ENCODE measurements at regions not wholly inside any gene's neighbourhood (a gene's known extent, or its start where the extent isn't known, plus 50 kb on each side); places are given as distances from the start of the nearest gene placed in this dataset.

- no peak overlapping the region for H2AK9ac ChIP-seq (replicated peaks; ENCODE audit: low read depth, low read length, poor library complexity)
- no peak overlapping the region for H2AK5ac ChIP-seq (ENCODE audit: low read depth, low read length)
- no peak overlapping the region for H3K14ac ChIP-seq (replicated peaks; ENCODE audit: low read depth, low read length)
- H2AFZ ChIP-seq (replicated peaks; ENCODE audit: low read length, poor library complexity): no peak overlapping the region
- ATAC-seq (ENCODE audit: low read depth): no peak
- H2BK5ac ChIP-seq (ENCODE audit: low read depth, low read length, poor library complexity, severe bottlenecking): no peak overlapping the region
- intact Hi-C loops (cut with micrococcal nuclease) (no loop called here), in situ Hi-C loops (cut with MboI; ENCODE audit: low sequenced_read_pairs) (no loop called here), dilution Hi-C loops (cut with HindIII; ENCODE audit: low sequenced_read_pairs, unreplicated experiment) (no loop called here)
- no peak overlapping the region for H4K91ac ChIP-seq (ENCODE audit: insufficient read depth, low read depth, low read length)
- no peak overlapping the region for H2BK15ac ChIP-seq (ENCODE audit: low read depth, low read length)
- no peaks in the 10 kb centered on the region for H3K79me1 ChIP-seq (ENCODE audit: low read depth in 1 of 2, low read length in 2 of 2)
- no peak overlapping the region for H2BK20ac ChIP-seq (ENCODE audit: low read depth, low read length)
- no peak overlapping the region for H3K4ac ChIP-seq (ENCODE audit: low read depth, low read length)
- H4K5ac ChIP-seq (ENCODE audit: low read depth, low read length): no peak overlapping the region
- H3K27ac ChIP-seq (ENCODE audit: insufficient read depth, low read length): no peak overlapping the region
- H2BK120ac ChIP-seq (ENCODE audit: low read depth, low read length): no peak overlapping the region
- H3K4me3 ChIP-seq (ENCODE audit: insufficient read depth, low read depth, low read length): no peak overlapping the region
- no peaks in the 10 kb centered on the region for H3K27me3 ChIP-seq (ENCODE audit: control insufficient read depth, insufficient read depth, low read length)
- H3K9me3 ChIP-seq (ENCODE audit: control insufficient read depth, insufficient read depth, low read length): no peaks in the 10 kb centered on the region
- 54% methylated on average over 6 of the region's 8 CpGs; no CpG with 5 or more reads in 1 of the 2 experiments for WGBS, 2 experiments (ENCODE audit: extremely low coverage in 2 of 2, insufficient read length in 1 of 2)
- ChIA-PET POLR2A (ENCODE audit: unreplicated experiment) (no interaction called here), CTCF (no interaction called here)
- no peak overlapping the region for H3K4me2 ChIP-seq (ENCODE audit: low read depth, low read length)
- no peaks in the 10 kb centered on the region for H4K20me1 ChIP-seq (ENCODE audit: insufficient read depth, low read length)
- H3K56ac ChIP-seq (ENCODE audit: extremely low read depth, insufficient read depth, low read length): no peak overlapping the region
- peaks cover 13% of the 10 kb centered on the region for H3K4me1 ChIP-seq (ENCODE audit: control insufficient read depth, insufficient read depth, low read length)
- no peak overlapping the region for H3K9ac ChIP-seq (ENCODE audit: low read depth, low read length)
- H3K18ac ChIP-seq (ENCODE audit: low read depth, low read length): no peak overlapping the region
- no TSS peak for BruUV-seq (replicated peaks)
- H4K8ac ChIP-seq (ENCODE audit: low read depth in 2 of 2, low read length in 2 of 2): no peak overlapping the region
- H3K9me1 ChIP-seq (ENCODE audit: insufficient read depth, low read length): peaks cover 21% of the 10 kb centered on the region
- TF ChIP-seq SMC3 (IDR thresholded peaks at IDR 0.05; ENCODE audit: low read depth, low read length) (no peak), FOS (IDR thresholded peaks at IDR 0.05; ENCODE audit: low read depth, low read length) (no peak), RAD21 (IDR thresholded peaks at IDR 0.05; ENCODE audit: low read length) (no peak), ELK1 (IDR thresholded peaks at IDR 0.05; ENCODE audit: borderline replicate concordance, low read depth, low read length) (no peak), POLR2A (IDR thresholded peaks at IDR 0.05; ENCODE audit: low read depth, low read length) (no peak), NFE2L2 (IDR thresholded peaks at IDR 0.05; ENCODE audit: low read depth, low read length) (no peak)
- TF ChIP-seq, protein P1, sequence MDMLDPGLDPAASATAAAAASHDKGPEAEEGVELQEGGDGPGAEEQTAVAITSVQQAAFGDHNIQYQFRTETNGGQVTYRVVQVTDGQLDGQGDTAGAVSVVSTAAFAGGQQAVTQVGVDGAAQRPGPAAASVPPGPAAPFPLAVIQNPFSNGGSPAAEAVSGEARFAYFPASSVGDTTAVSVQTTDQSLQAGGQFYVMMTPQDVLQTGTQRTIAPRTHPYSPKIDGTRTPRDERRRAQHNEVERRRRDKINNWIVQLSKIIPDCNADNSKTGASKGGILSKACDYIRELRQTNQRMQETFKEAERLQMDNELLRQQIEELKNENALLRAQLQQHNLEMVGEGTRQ (IDR thresholded peaks at IDR 0.05; ENCODE audit: low read depth, low read length): no peak
- H3K36me3 ChIP-seq (ENCODE audit: control insufficient read depth, insufficient read depth, low read length): peaks cover 15% of the 10 kb centered on the region; the same call in 1 of the 2 replicates
- DNase-seq: no peak
- no peak overlapping the region for H3K23ac ChIP-seq (ENCODE audit: low read depth, low read length)
Measured at GRCh38 chr1:232432313-232432712, 197.6 kb downstream of the SIPA1L2 start.

Measured in IMR-90 (cell line).